Gastrocnemius medialis (tissue), 4 donors: ENCODE measurements at regions not wholly inside any gene's neighbourhood (a gene's known extent, or its start where the extent isn't known, plus 50 kb on each side); places are given as distances from the start of the nearest gene placed in this dataset.
"Not testable (repeated sequence)": the region's sequence is repeated elsewhere in the genome, so short reads cannot be mapped to it uniquely, and the experiment has no call there.

Experiments used
- ATAC-seq, 2 donors: fragments of 150-250 bp; one replicate each; pipeline ENCODE4 v1.9.1; 2016
- DNase-seq, 2 donors: peaks; one replicate each; pipeline ENCODE4 v3.0.0-alpha.2; 2019
- H3K27ac ChIP-seq, 4 donors: fragments of 200-600 bp; sonication (generic); 1 replicate in 1 of 4; 2 replicates in 3 of 4; pipeline ENCODE4 v1.5.1; 2016 to 2018; ENCODE audit warnings: mild to moderate bottlenecking in 2 of 4, moderate library complexity in 1 of 4
- H3K27me3 ChIP-seq, 3 donors: fragments of 200-600 bp; sonication (generic) in 2 of 3; 1 replicate in 1 of 3; 2 replicates in 2 of 3; pipeline versions ENCODE4 v1.5.1 to v1.6.0; 2016 to 2019; ENCODE audit warnings: mild to moderate bottlenecking in 1 of 3, moderate library complexity in 1 of 3
- H3K36me3 ChIP-seq, 2 donors: fragments of 200-600 bp; sonication (generic) in 1 of 2; one replicate each; pipeline ENCODE4 v1.5.1; 2017 to 2018
- H3K4me1 ChIP-seq, 2 donors: fragments of 200-600 bp; sonication (generic) in 1 of 2; one replicate each; pipeline ENCODE4 v1.5.1; 2016 to 2017; ENCODE audit warnings: mild to moderate bottlenecking in 2 of 2
- H3K4me3 ChIP-seq, 4 donors: fragments of 200-600 bp; sonication (generic) in 3 of 4; 1 replicate in 1 of 4; 2 replicates in 3 of 4; pipeline ENCODE4 v1.5.1; 2016 to 2019; ENCODE audit warnings: mild to moderate bottlenecking in 2 of 4
- H3K9me3 ChIP-seq, 3 donors: fragments of 200-600 bp; sonication (generic) in 2 of 3; 1 replicate in 1 of 3; 2 replicates in 2 of 3; pipeline ENCODE4 v1.5.1; 2016 to 2019
- POLR2A ChIP-seq, 2 donors: fragments of 450-650 bp; IDR thresholded peaks; one replicate each; pipeline ENCODE4 v1.6.1; 2017; ENCODE audit warnings: antibody characterized with exemption in 2 of 2, mild to moderate bottlenecking in 2 of 2, moderate library complexity in 2 of 2
- in situ Hi-C, 4 donors: fragments of 200-750 bp; cut with MboI; loops; one replicate each; pipeline versions ENCODE4 v1.15.0 to v1.8.0; 2017; ENCODE audit warnings: low sequenced_read_pairs in 4 of 4
- intact Hi-C: fragments of 100-400 bp; cut with DNase I; formaldehyde crosslinking; loops from one replicate; pipeline ENCODE4 v1.15.1; 2023; ENCODE audit warnings: low total_unique reads
- TF ChIP-seq, protein P1 (sequence below), 5 experiments: fragments of 450-650 bp in 3 of 5; fragments of 200-600 bp in 2 of 5; sonication (generic) in 2 of 5; IDR thresholded peaks in 4 of 5; conservative IDR thresholded peaks in 1 of 5; 1 replicate in 4 of 5; 2 replicates in 1 of 5; pipeline ENCODE4 v1.5.1; 2016 to 2019; ENCODE audit warnings: antibody characterized with exemption in 5 of 5, mild to moderate bottlenecking in 3 of 5, moderate library complexity in 3 of 5

DNA sequence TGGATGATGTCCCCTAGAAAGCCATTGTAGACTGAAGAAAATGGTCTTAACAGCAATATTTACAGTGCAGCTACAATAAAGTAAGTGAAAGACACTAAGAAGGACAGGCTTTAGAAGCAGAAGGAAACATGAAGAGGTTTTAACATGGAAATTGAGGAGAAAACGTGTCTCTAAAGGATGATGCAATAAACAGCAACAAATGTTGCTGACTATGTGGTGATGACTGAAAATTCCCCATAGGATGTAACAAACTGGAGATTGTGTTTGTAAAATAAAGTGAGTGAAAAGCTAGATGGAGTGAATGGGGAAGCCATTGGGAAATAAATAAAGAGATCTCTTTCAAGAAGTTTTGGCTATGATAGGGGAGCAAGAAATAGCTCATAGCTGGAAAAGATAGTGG lies 186.7 kb upstream of the IPO5 start:
- Histone ChIP-seq H3K9me3 (no peaks in the 10 kb centered on the region), H3K4me3 (no peak overlapping the region), H3K27me3 (no peaks in the 10 kb centered on the region), H3K36me3 (no peaks in the 10 kb centered on the region), H3K27ac (no peak overlapping the region), H3K4me1 (no peaks in the 10 kb centered on the region)
- in situ Hi-C loops, result no loop called here
- TF ChIP-seq, protein P1, sequence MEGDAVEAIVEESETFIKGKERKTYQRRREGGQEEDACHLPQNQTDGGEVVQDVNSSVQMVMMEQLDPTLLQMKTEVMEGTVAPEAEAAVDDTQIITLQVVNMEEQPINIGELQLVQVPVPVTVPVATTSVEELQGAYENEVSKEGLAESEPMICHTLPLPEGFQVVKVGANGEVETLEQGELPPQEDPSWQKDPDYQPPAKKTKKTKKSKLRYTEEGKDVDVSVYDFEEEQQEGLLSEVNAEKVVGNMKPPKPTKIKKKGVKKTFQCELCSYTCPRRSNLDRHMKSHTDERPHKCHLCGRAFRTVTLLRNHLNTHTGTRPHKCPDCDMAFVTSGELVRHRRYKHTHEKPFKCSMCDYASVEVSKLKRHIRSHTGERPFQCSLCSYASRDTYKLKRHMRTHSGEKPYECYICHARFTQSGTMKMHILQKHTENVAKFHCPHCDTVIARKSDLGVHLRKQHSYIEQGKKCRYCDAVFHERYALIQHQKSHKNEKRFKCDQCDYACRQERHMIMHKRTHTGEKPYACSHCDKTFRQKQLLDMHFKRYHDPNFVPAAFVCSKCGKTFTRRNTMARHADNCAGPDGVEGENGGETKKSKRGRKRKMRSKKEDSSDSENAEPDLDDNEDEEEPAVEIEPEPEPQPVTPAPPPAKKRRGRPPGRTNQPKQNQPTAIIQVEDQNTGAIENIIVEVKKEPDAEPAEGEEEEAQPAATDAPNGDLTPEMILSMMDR (IDR thresholded peaks at IDR 0.05 in 4 of 5, conservative IDR thresholded peaks at IDR 0.05 in 1 of 5), result no peak
- TF ChIP-seq POLR2A (IDR thresholded peaks at IDR 0.05), result no peak
- no peak for DNase-seq
- no peak for ATAC-seq
- intact Hi-C loops, result no loop called here

DNA sequence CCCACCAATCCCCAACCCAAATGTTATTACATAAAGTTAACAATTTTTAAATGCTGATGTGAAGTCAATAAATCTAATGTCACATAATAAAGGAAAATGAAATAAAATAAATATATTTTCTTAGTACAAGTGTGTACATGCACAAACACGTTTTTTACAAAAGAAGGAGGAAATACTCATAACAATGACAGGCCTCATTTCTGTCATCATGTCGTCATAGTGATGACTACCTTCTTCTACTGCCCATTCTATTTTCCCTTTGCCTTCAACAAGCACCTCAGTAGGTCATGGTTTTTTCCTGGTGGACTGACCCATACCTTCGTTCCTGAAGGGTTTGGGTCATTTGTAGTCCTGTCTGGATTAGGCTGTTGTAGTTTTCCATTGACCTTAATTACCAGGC lies 185.3 kb upstream of the IPO5 start:
- intact Hi-C loops, result no loop called here
- no peak overlapping the region for H3K27ac ChIP-seq
- in situ Hi-C loops, result no loop called here
- no peaks in the 10 kb centered on the region for H3K4me1 ChIP-seq
- DNase-seq, result no peak
- no peak for ATAC-seq
- H3K27me3 ChIP-seq, result no peaks in the 10 kb centered on the region
- no peak overlapping the region for H3K4me3 ChIP-seq
- H3K9me3 ChIP-seq, result no peaks in the 10 kb centered on the region
- no peaks in the 10 kb centered on the region for H3K36me3 ChIP-seq
- TF ChIP-seq, protein P1 (IDR thresholded peaks at IDR 0.05 in 4 of 5, conservative IDR thresholded peaks at IDR 0.05 in 1 of 5), result no peak
- TF ChIP-seq POLR2A (IDR thresholded peaks at IDR 0.05), result no peak

DNA sequence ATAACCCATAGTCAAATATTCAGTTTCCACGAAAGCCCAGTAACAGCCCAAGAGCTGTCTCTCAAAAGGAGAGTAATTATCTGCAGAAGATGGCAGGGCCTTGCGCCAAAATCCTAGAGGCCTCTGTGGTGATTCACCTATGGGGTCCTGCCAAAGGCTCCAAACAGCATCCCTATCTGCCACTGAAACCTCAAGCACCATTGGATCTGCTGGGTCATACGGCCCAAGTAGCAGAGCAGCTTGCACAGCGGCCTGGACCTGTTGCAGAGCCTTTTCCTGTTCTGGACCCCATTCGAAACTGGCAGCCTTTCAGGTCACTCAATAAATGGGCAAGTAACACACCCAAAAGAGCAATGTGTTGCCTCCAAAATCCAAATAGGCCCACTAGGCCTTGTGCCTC lies 183.2 kb upstream of the IPO5 start:
- ATAC-seq, in situ Hi-C loops, H3K27me3 ChIP-seq, H3K4me1 ChIP-seq, H3K9me3 ChIP-seq, H3K27ac ChIP-seq, DNase-seq, H3K4me3 ChIP-seq, H3K36me3 ChIP-seq, intact Hi-C loops: not testable (repeated sequence)

DNA sequence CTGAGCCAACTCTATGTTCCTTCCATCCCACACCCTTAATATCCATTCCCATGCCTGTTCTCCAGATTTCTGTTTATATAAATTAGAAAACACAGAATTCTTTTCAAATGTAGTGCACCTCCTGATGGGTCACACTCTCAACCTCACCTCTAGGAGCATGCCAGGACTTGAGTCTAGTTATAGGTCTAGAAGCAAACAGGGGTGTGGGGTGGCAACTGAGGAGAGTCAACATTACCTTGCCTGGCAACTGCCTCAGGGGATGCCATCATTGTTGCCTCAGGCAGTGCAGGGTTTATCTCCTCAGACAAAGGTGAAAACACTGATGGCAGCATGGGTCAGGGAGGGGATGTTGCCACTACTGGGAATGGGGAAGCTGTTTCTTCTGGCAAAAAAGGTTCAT lies 181.0 kb upstream of the IPO5 start:
- H3K4me3 ChIP-seq, H3K27ac ChIP-seq, intact Hi-C loops, ATAC-seq, H3K36me3 ChIP-seq, H3K27me3 ChIP-seq, DNase-seq, in situ Hi-C loops, H3K9me3 ChIP-seq, H3K4me1 ChIP-seq: not testable (repeated sequence)

DNA sequence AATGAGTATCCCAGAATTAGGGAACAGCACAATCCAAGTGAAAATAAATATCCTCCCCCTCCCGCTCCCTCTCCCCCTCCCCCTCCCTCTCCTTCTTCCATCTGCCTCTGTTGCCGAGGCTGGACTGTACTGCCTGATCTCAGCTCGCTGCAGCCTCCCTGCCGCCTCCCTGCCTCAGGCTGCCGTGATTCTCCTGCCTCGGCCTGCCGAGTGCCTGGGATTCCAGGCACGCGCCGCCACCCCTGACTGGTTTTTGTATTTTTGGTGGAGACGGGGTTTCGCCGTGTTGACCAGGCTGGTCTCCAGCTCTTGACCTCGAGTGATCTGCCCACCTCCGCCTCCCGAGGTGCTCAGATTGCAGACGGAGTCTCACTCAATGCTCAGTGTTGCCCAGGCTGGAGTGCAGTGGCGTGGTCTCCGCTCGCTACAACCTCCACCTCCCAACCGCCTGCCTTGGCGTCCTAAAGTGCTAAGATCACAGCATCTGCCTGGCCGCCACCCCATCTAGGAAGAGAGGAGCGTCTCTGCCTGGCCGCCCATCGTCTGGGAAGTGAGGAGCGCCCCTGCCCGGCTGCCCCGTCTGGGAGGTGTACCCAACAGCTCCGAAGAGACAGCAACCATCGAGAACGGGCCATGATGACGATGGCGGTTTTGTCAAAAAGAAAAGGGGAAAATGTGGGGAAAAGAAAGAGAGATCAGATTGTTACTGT lies 178.9 kb upstream of the IPO5 start:
- H3K9me3 ChIP-seq, H3K27ac ChIP-seq, H3K4me3 ChIP-seq, intact Hi-C loops, H3K27me3 ChIP-seq, H3K36me3 ChIP-seq, H3K4me1 ChIP-seq, ATAC-seq, DNase-seq, in situ Hi-C loops: not testable (repeated sequence)

DNA sequence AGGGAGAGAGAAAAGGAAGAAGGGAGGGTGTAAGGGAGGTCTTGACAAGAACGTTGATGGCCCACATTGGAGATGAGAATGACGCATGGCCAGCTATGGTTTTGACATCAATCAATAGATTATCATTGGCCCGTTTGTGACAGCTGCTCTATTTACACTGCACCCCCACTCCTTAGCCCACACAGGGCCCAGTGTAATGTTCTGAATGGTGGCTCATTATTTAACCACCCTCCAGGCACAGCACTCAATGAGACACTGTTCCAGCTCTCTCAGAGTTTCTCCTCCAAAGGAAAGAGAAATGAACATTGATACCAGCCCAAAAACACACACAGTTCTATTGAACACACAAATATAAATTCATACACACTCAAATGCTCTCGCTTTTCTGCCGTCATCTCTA lies 173.0 kb upstream of the IPO5 start:
- H3K36me3 ChIP-seq, result no peaks in the 10 kb centered on the region
- intact Hi-C loops, result no loop called here
- no peak overlapping the region for H3K27ac ChIP-seq
- no peaks in the 10 kb centered on the region for H3K27me3 ChIP-seq
- TF ChIP-seq, protein P1 (IDR thresholded peaks at IDR 0.05 in 4 of 5, conservative IDR thresholded peaks at IDR 0.05 in 1 of 5), result no peak
- DNase-seq (no peak), ATAC-seq (no peak)
- no peaks in the 10 kb centered on the region for H3K9me3 ChIP-seq
- H3K4me3 ChIP-seq, result no peak overlapping the region
- H3K4me1 ChIP-seq, result no peaks in the 10 kb centered on the region
- in situ Hi-C loops, result no loop called here
